ENCODE measurements at regions not wholly inside any gene's neighbourhood (a gene's known extent, or its start where the extent isn't known, plus 50 kb on each side); places are given as distances from the start of the nearest gene placed in this dataset.
"Not testable (repeated sequence)": the region's sequence is repeated elsewhere in the genome, so short reads cannot be mapped to it uniquely, and the experiment has no call there.

DNA sequence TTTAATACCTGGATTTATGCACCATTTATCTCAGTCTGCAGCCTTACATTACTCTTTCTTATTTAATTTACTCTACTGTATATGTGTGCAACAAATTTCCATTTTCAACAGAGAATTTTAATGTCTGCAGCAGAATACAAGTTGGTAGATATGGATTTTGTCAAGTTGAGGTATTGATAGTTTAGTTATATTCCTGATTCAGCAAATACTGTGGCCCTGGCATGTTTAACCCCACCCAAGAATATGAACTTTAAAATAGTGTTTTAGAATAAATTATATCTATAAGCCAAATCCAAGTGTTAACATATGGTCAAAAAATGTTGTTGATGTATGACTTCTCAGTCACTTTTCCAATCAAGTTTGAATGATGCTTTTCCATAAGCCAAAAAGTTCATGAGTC is 378.4 kb upstream of the NRG3 start:
- no peak for DNase-seq (ENCODE audit: extremely low spot score)
- intact Hi-C loops (cut with DNase I): no loop called here
- Histone ChIP-seq H3K4me1 (no peaks in the 10 kb centered on the region), H3K9me3 (no peaks in the 10 kb centered on the region), H3K4me3 (no peak overlapping the region), H3K27me3 (no peaks in the 10 kb centered on the region), H3K27ac (replicated peaks in 1 of 4) (no peak overlapping the region), H3K36me3 (no peaks in the 10 kb centered on the region)
- TF ChIP-seq POLR2AphosphoS5 (IDR thresholded peaks at IDR 0.05) (no peak), POLR2A (IDR thresholded peaks at IDR 0.05; ENCODE audit: low read depth) (no peak)
- TF ChIP-seq, protein P1, sequence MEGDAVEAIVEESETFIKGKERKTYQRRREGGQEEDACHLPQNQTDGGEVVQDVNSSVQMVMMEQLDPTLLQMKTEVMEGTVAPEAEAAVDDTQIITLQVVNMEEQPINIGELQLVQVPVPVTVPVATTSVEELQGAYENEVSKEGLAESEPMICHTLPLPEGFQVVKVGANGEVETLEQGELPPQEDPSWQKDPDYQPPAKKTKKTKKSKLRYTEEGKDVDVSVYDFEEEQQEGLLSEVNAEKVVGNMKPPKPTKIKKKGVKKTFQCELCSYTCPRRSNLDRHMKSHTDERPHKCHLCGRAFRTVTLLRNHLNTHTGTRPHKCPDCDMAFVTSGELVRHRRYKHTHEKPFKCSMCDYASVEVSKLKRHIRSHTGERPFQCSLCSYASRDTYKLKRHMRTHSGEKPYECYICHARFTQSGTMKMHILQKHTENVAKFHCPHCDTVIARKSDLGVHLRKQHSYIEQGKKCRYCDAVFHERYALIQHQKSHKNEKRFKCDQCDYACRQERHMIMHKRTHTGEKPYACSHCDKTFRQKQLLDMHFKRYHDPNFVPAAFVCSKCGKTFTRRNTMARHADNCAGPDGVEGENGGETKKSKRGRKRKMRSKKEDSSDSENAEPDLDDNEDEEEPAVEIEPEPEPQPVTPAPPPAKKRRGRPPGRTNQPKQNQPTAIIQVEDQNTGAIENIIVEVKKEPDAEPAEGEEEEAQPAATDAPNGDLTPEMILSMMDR (IDR thresholded peaks at IDR 0.05): no peak

DNA sequence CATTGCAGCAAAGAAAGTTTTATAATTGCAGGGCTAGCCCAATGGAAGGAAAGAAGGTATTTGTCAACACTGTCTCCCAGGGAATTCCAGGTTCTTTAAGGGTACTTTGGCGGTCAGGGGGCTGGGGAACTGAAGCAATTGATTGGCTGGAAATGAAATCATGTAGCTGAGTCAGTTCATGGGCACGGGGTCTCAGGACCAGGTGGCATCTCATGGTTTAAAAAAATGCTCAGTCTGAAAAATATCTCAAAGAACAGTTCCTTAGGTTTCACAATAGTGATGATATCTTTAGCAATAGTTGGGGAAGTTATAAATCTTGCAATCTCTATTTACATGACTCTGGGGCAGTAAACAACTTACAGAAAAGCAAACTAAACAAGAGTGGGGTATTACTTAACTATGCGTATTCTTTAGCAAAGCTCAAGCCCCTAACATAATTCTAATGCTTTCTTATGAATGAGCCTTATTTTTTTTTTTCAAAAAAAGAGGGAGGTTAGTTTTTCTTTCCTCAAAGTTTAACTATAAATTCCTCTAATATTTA is 376.9 kb upstream of the NRG3 start:
- no peak for DNase-seq (ENCODE audit: extremely low spot score)
- no peak overlapping the region for H3K4me3 ChIP-seq
- H3K27ac ChIP-seq (replicated peaks in 1 of 4): no peak overlapping the region
- H3K36me3 ChIP-seq: no peaks in the 10 kb centered on the region
- intact Hi-C loops (cut with DNase I): no loop called here
- TF ChIP-seq EP300 (IDR thresholded peaks at IDR 0.05) (no peak), POLR2AphosphoS5 (IDR thresholded peaks at IDR 0.05) (no peak)
- TF ChIP-seq, protein P1 (IDR thresholded peaks at IDR 0.05): no peak
- peaks cover 0 to 5% (median 0%) of the 10 kb centered on the region in 4 donors for H3K9me3 ChIP-seq
- 55% methylated on average over 3 of the region's 3 CpGs for WGBS
- no peaks in the 10 kb centered on the region for H3K4me1 ChIP-seq
- no peaks in the 10 kb centered on the region for H3K27me3 ChIP-seq

DNA sequence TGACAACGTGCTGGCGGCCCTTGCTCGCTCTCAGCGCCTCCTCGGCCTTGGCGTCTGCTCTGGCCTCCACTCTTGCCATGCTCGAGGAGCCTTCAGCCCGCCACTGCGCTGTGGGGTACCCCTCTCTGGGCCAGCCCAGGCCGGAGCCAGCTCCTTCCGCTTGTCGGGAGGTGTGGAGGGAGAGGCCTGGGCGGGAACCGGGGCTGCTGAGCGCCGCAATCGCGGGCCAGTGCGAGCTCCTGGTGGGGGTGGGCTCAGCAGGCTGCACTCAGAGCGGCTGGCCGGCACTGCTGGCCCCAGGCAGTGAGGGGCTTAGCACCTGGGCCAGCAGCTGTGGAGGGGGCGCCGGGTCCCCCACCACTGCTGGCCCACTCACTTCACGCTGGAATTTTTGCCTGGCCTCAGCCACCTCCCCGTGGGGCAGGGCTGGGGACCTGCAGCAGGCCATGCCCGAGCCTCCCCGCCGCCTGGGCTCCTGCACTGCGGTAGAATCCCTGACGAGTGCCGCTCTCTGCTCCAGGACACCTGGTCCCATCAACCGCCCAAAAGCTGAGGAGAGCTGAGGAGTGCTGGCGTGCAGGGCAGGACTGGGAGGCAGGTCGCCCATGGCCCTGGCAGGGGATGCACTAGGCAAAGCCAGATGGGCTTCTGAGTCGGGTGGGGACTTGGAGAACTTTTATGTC is 372.2 kb upstream of the NRG3 start:
- no peaks in the 10 kb centered on the region for H3K4me1 ChIP-seq
- DNase-seq (ENCODE audit: extremely low spot score): no peak
- no peaks in the 10 kb centered on the region for H3K27me3 ChIP-seq
- 94% methylated on average over 21 of the region's 35 CpGs for WGBS
- no peak overlapping the region for H3K4me3 ChIP-seq
- intact Hi-C loops (cut with DNase I): no loop called here
- H3K27ac ChIP-seq (replicated peaks in 1 of 4): no peak overlapping the region
- TF ChIP-seq EP300 (IDR thresholded peaks at IDR 0.05) (no peak), POLR2AphosphoS5 (IDR thresholded peaks at IDR 0.05) (no peak), POLR2A (IDR thresholded peaks at IDR 0.05; ENCODE audit: low read depth) (no peak)
- TF ChIP-seq, protein P1 (IDR thresholded peaks at IDR 0.05): no peak
- H3K36me3 ChIP-seq: no peaks in the 10 kb centered on the region
- peaks cover 0 to 5% (median 0%) of the 10 kb centered on the region in 4 donors for H3K9me3 ChIP-seq

DNA sequence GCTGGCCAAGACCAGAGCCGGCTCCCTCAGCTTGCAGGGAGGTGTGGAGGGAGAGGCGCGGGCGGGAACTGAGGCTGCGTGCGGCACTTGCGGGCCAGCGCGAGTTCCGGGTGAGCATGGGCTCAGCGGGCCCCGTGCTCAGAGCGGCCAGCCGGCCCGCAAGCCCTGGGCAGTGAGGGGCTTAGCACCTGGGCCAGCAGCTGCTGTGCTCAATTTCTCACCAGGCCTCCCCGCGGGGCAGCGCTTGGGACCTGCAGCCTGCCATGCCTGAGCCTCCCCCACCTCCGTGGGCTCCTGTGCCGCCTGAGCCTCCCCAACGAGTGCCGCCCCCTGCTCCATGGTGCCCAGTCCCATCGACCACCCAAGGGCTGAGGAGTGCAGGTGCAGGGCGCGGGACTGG is 369.2 kb upstream of the NRG3 start:
- H3K9me3 ChIP-seq; intact Hi-C loops (cut with DNase I); H3K27ac ChIP-seq (replicated peaks in 1 of 4); H3K27me3 ChIP-seq; H3K4me1 ChIP-seq; H3K36me3 ChIP-seq; H3K4me3 ChIP-seq; DNase-seq (ENCODE audit: extremely low spot score): not testable (repeated sequence)
- 100% methylated on average over 3 of the region's 25 CpGs for WGBS

DNA sequence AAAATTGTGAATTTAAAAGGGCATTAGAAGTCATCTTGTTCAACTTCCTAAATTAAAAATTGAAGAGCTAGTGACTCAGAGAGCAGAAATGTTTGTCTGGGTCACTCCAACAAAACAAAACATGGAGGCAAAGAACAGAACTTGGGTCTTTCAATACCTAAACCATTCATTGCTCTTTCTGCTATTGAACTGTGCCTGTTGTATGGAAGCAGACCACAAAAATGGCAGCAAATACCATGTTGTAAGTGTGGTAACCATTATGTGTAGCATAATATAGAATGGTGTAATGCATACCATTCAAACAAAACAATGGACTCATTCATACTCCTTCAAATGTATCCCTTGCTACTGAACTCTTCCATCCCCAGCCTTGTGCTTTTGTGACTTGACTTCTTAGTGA is 360.2 kb upstream of the NRG3 start:
- TF ChIP-seq POLR2A (IDR thresholded peaks at IDR 0.05; ENCODE audit: low read depth) (no peak), EP300 (IDR thresholded peaks at IDR 0.05) (no peak), POLR2AphosphoS5 (IDR thresholded peaks at IDR 0.05) (no peak)
- TF ChIP-seq, protein P1 (IDR thresholded peaks at IDR 0.05): no peak
- intact Hi-C loops (cut with DNase I): no loop called here
- H3K4me3 ChIP-seq: no peak overlapping the region

More for the DNA sequence above, 360.2 kb upstream of the NRG3 start:
- no peaks in the 10 kb centered on the region for H3K27me3 ChIP-seq
- no peak overlapping the region for H3K27ac ChIP-seq (replicated peaks in 1 of 4)
- no peaks in the 10 kb centered on the region for H3K36me3 ChIP-seq
- no peaks in the 10 kb centered on the region for H3K4me1 ChIP-seq
- DNase-seq (ENCODE audit: extremely low spot score): no peak
- no peaks in the 10 kb centered on the region for H3K9me3 ChIP-seq

Data from esophagus muscularis mucosa (tissue), 4 donors.